Breast epithelium (tissue), 3 donors: ENCODE measurements at regions not wholly inside any gene's neighbourhood (a gene's known extent, or its start where the extent isn't known, plus 50 kb on each side); places are given as distances from the start of the nearest gene placed in this dataset.

Source experiments
- CTCF ChIP-seq, 3 donors: fragments of 450-650 bp; IDR thresholded peaks; one replicate each; pipeline ENCODE4 v1.5.1; 2016 to 2017; ENCODE audit warnings: antibody characterized with exemption in 3 of 3, mild to moderate bottlenecking in 3 of 3, moderate library complexity in 3 of 3
- POLR2AphosphoS5 ChIP-seq, 3 donors: sonication (generic); formaldehyde crosslinking; IDR thresholded peaks; one replicate each; pipeline ENCODE4 v1.6.1; 2017; ENCODE audit warnings: antibody characterized with exemption in 3 of 3

GRCh38 chr9:108212184-108212583 lies 643.6 kb downstream of the ACTL7B start:
- TF ChIP-seq POLR2AphosphoS5 (IDR thresholded peaks at IDR 0.05) (no peak), CTCF (IDR thresholded peaks at IDR 0.05) (no peak)
